ENCODE measurements at regions not wholly inside any gene's neighbourhood (a gene's known extent, or its start where the extent isn't known, plus 50 kb on each side); places are given as distances from the start of the nearest gene placed in this dataset.

GRCh38 chr2:88857951-88858411 is 166.5 kb downstream of the RPIA start:
- no peak for TF ChIP-seq CTCF (IDR thresholded peaks at IDR 0.05)
- DNase-seq (ENCODE audit: low spot score), result no peak
- no peak for ATAC-seq (ENCODE audit: low FRiP score)

- no peak for TF ChIP-seq CTCF (IDR thresholded peaks at IDR 0.05)
- no peak for ATAC-seq (ENCODE audit: low FRiP score)
- no peak for DNase-seq (ENCODE audit: low spot score)
Measured at GRCh38 chr2:88859461-88859860, 168.0 kb downstream of the RPIA start.

GRCh38 chr2:88860421-88861075 is 169.1 kb downstream of the RPIA start:
- DNase-seq (ENCODE audit: low spot score) (no peak), ATAC-seq (ENCODE audit: low FRiP score) (no peak)
- no peak for TF ChIP-seq CTCF (IDR thresholded peaks at IDR 0.05)

GRCh38 chr2:88865801-88866371 is 174.4 kb downstream of the RPIA start:
- DNase-seq (ENCODE audit: low spot score), result no peak
- ATAC-seq (ENCODE audit: low FRiP score), result no peak
- TF ChIP-seq CTCF (IDR thresholded peaks at IDR 0.05), result no peak

- no peak for DNase-seq (ENCODE audit: low spot score)
- no peak for TF ChIP-seq CTCF (IDR thresholded peaks at IDR 0.05)
- no peak for ATAC-seq (ENCODE audit: low FRiP score)
Measured at GRCh38 chr2:88866756-88867155, 175.3 kb downstream of the RPIA start.

GRCh38 chr2:88868861-88869260 is 177.4 kb downstream of the RPIA start:
- DNase-seq (ENCODE audit: low spot score) (no peak), ATAC-seq (ENCODE audit: low FRiP score) (no peak)
- TF ChIP-seq CTCF (IDR thresholded peaks at IDR 0.05), result no peak

- DNase-seq (ENCODE audit: low spot score) (no peak), ATAC-seq (ENCODE audit: low FRiP score) (no peak)
- no peak for TF ChIP-seq CTCF (IDR thresholded peaks at IDR 0.05)
Measured at GRCh38 chr2:88870267-88870839, 178.9 kb downstream of the RPIA start.

All from omental fat pad (tissue), 3 donors.